Astrocyte of the cerebellum (primary cell): ENCODE measurements at regions not wholly inside any gene's neighbourhood (a gene's known extent, or its start where the extent isn't known, plus 50 kb on each side); places are given as distances from the start of the nearest gene placed in this dataset.

Experiments
- DNase-seq: peaks from one replicate; pipeline ENCODE4 v3.0.0-alpha.2; 2011; ENCODE audit warnings: low read depth
- H3K4me3 ChIP-seq: 2 replicates; pipeline ENCODE4 v1.5.1; 2011; ENCODE audit warnings: mild to moderate bottlenecking, low read depth, low read length, moderate library complexity
- in situ Hi-C: cut with HindIII; loops from 2 replicates; pipeline ENCODE4 v1.10.0; 2017; ENCODE audit warnings: low sequenced_read_pairs
- TF ChIP-seq, protein P1 (sequence below): IDR thresholded peaks from 2 replicates; pipeline ENCODE4 v1.5.1; 2012; ENCODE audit warnings: low read length, low read depth, moderate library complexity, mild to moderate bottlenecking; ENCODE audit errors: missing control alignments

DNA sequence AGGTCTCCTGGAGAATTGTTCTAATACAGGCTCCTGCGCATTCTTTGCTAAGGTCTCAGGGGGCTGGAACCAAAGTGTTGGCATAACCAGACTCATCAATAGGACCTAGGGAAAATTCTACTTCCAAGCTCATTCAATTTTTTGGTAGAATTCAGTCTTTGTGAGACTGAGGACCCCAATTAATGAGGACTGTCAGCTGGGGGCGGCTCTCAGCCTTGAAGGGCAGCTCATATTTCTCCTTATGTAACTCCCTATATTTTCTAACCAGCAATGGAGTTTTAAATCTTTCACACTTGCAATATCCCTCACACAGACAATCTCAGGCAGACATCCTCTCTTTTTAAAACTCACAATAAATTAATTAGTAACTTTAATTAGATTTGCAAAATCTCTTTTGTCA, 476.4 kb upstream of the LRFN5 start:
- no peak overlapping the region for H3K4me3 ChIP-seq
- in situ Hi-C loops = no loop called here
- DNase-seq = no peak
- TF ChIP-seq, protein P1, sequence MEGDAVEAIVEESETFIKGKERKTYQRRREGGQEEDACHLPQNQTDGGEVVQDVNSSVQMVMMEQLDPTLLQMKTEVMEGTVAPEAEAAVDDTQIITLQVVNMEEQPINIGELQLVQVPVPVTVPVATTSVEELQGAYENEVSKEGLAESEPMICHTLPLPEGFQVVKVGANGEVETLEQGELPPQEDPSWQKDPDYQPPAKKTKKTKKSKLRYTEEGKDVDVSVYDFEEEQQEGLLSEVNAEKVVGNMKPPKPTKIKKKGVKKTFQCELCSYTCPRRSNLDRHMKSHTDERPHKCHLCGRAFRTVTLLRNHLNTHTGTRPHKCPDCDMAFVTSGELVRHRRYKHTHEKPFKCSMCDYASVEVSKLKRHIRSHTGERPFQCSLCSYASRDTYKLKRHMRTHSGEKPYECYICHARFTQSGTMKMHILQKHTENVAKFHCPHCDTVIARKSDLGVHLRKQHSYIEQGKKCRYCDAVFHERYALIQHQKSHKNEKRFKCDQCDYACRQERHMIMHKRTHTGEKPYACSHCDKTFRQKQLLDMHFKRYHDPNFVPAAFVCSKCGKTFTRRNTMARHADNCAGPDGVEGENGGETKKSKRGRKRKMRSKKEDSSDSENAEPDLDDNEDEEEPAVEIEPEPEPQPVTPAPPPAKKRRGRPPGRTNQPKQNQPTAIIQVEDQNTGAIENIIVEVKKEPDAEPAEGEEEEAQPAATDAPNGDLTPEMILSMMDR = no peak

DNA sequence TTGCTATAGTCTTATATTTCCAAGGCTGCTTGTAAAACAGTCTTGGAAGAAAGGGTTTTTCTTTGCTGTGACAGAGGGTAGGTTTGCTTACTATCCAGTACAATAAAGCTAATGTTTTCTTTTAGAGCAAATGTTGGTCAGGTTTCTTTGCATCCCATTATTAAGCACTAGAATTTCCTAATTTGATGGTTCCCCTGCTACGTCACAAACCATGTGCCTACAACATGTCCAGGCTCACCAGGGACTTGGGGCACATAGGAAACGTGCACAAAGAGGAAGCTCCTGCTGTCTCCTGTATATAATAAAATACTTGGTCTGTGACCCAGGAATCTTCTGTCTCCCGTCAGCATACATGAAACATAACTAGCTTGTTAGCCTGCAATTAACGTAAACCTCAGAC, 486.3 kb upstream of the LRFN5 start:
- no peak overlapping the region for H3K4me3 ChIP-seq
- DNase-seq = no peak
- in situ Hi-C loops = no loop called here
- TF ChIP-seq, protein P1 = no peak

DNA sequence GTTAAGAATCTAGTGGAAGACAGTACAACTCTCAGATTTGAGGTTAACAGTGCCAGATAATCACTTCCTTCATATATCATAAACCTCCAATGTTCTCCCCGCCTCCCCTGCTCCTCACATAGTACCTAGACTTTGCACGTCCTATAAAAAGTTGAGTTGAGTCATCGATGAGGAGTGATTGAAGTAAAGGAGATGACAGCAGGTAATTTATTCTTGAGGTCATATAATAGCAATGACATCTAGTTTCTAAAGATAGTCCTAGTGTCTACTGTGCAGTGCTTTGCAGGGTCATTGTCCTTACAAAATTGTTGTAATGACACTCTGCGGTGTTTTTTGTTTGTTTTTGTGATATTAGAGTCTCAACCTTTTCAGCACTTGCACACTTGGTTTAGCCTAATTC, 510.5 kb upstream of the LRFN5 start:
- DNase-seq = no peak
- TF ChIP-seq, protein P1 = no peak
- in situ Hi-C loops = no loop called here
- no peak overlapping the region for H3K4me3 ChIP-seq

DNA sequence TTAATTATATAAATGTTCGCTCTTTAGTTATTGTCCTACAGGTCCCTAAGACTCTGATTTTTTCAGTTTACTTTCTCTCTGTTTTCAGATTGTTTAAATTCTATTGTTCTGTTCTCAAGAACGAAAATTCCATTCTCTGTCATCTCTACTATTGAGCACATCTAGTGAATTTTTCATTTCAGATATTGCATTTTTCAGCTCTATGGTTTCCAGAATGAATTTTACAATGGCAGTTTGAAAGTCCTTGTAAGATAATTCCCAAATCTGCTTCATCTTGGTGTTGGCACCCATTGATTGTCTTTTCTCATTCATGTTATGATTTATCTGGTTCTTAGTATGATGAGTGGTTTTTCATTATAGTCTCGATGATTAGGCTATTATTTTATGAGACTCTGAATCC, 519.6 kb upstream of the LRFN5 start:
- no peak overlapping the region for H3K4me3 ChIP-seq
- TF ChIP-seq, protein P1 = no peak
- no peak for DNase-seq
- in situ Hi-C loops = no loop called here

DNA sequence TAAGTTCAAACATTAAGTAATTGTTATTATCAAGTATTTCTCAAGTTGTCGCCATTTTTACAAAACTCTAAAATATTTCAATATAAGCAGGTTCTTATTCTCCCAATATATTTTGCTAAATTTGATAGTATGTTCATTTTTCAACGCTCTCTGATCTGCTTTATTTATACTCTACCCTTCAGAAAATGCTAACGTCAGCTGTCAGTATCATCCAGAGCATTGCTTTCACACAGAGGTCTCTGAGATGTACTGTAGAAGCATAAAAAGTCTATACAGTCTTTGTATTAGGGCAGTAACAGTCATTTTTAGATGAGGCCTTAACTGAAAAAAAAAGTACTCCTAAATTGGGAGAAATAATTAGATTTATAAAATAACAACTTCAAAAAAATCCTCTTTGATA, 533.1 kb upstream of the LRFN5 start:
- H3K4me3 ChIP-seq = no peak overlapping the region
- in situ Hi-C loops = no loop called here
- no peak for DNase-seq
- TF ChIP-seq, protein P1 = no peak

DNA sequence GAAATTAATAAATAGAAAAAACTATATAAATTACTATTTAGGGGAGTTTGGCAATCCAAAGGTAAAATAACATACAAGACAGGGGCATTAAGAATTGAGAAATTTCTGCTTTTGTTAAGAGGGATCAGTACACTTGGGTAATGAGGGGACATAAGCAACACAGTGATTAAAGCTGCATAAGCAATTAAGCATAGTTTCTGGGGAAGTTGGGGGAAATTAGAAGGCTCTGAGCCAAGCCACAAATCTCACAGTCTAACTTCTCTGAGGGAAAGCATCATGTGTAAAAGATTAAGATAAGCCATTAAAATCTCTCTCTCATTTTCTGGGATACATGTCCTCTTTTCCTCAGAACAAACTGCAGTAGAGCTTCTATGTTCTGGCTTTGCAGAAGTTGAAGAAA, 533.9 kb upstream of the LRFN5 start:
- in situ Hi-C loops = no loop called here
- DNase-seq = no peak
- no peak overlapping the region for H3K4me3 ChIP-seq
- TF ChIP-seq, protein P1 = no peak

DNA sequence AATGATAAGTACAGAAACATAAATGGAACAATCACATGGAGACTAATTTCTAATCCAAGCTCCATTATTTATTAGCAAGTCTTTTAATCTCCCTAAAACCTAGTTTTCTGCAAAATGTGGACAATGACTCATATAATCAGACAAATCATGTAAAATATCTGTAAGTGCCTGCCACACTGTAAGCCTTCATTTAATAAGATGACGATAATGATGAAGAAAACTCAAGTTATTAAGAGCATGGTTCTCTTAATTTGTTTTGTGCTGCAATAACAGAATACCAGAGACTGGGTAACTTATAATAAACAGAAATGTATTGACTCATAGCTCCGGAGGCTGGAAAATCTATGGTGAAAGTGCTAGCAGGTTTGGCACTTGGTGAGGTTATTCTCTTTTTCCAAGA, 535.3 kb upstream of the LRFN5 start:
- in situ Hi-C loops = no loop called here
- DNase-seq = no peak
- TF ChIP-seq, protein P1 = no peak
- no peak overlapping the region for H3K4me3 ChIP-seq
